Vagina (tissue), 2 donors: ENCODE measurements at regions not wholly inside any gene's neighbourhood (a gene's known extent, or its start where the extent isn't known, plus 50 kb on each side); places are given as distances from the start of the nearest gene placed in this dataset.
"Not testable (repeated sequence)": the region's sequence is repeated elsewhere in the genome, so short reads cannot be mapped to it uniquely, and the experiment has no call there.

Source experiments
- DNase-seq, 2 donors: peaks; one replicate each; pipeline ENCODE4 v3.0.0-alpha.2; 2017; ENCODE audit errors: extremely low spot score in 2 of 2
- H3K27ac ChIP-seq: fragments of 200-600 bp; sonication (generic); one replicate; pipeline ENCODE4 v1.5.1; 2019
- H3K27me3 ChIP-seq: fragments of 200-600 bp; sonication (generic); one replicate; pipeline ENCODE4 v1.5.1; 2019
- H3K36me3 ChIP-seq, 2 donors: fragments of 200-600 bp; sonication (generic); one replicate each; pipeline ENCODE4 v1.5.1; 2017 to 2019
- H3K4me1 ChIP-seq: fragments of 200-600 bp; sonication (generic); one replicate; pipeline ENCODE4 v1.5.1; 2019
- H3K4me3 ChIP-seq, 2 donors: fragments of 200-600 bp; sonication (generic); 1 replicate in 1 of 2; 2 replicates in 1 of 2; pipeline ENCODE4 v1.5.1; 2016 to 2019
- H3K9me3 ChIP-seq: fragments of 200-600 bp; sonication (generic); one replicate; pipeline ENCODE4 v1.5.1; 2019
- POLR2A ChIP-seq, 2 donors: fragments of 450-650 bp; IDR thresholded peaks; one replicate each; pipeline ENCODE4 v1.6.1; 2017; ENCODE audit warnings: antibody characterized with exemption in 2 of 2, mild to moderate bottlenecking in 2 of 2, moderate library complexity in 2 of 2
- POLR2AphosphoS5 ChIP-seq, 2 donors: sonication (generic); formaldehyde crosslinking; IDR thresholded peaks; one replicate each; pipeline ENCODE4 v1.9.0; 2017; ENCODE audit warnings: antibody characterized with exemption in 2 of 2, mild to moderate bottlenecking in 2 of 2, low read depth in 1 of 2; ENCODE audit not compliant: insufficient read depth in 1 of 2
- intact Hi-C: fragments of 100-400 bp; cut with DNase I; formaldehyde crosslinking; loops from one replicate; pipeline ENCODE4 v1.15.1; 2023
- TF ChIP-seq, protein P1 (sequence below), 3 experiments: fragments of 450-650 bp in 2 of 3; fragments of 200-600 bp in 1 of 3; sonication (generic) in 1 of 3; IDR thresholded peaks; one replicate each; pipeline ENCODE4 v1.5.1; 2017 to 2019; ENCODE audit warnings: antibody characterized with exemption in 3 of 3, mild to moderate bottlenecking in 2 of 3, moderate library complexity in 2 of 3

DNA sequence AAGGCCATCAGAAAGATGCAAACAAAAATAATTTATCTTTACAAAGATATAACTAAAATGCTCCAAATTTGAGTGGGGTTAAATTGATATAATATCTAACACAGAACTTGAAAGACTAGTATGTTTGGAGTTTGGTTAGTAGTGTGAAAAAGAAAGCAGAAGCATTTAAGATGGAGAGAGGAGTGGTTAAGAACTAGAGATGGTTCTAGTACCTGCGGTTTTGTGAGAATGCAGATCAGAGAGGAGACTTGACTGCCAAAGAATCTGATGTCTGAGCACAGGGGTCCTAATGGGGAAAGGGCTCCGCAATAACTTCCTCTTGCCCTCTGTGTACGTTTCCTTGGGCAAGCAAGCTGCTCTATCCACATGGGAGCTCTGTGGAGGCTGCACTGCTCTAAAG, 506.8 kb upstream of the COBL start:
- TF ChIP-seq, protein P1, sequence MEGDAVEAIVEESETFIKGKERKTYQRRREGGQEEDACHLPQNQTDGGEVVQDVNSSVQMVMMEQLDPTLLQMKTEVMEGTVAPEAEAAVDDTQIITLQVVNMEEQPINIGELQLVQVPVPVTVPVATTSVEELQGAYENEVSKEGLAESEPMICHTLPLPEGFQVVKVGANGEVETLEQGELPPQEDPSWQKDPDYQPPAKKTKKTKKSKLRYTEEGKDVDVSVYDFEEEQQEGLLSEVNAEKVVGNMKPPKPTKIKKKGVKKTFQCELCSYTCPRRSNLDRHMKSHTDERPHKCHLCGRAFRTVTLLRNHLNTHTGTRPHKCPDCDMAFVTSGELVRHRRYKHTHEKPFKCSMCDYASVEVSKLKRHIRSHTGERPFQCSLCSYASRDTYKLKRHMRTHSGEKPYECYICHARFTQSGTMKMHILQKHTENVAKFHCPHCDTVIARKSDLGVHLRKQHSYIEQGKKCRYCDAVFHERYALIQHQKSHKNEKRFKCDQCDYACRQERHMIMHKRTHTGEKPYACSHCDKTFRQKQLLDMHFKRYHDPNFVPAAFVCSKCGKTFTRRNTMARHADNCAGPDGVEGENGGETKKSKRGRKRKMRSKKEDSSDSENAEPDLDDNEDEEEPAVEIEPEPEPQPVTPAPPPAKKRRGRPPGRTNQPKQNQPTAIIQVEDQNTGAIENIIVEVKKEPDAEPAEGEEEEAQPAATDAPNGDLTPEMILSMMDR (IDR thresholded peaks at IDR 0.05): no peak
- no peak for TF ChIP-seq POLR2AphosphoS5 (IDR thresholded peaks at IDR 0.05; ENCODE audit: insufficient read depth in 1 of 2, low read depth in 1 of 2)
- intact Hi-C loops: no loop called here
- no peaks in the 10 kb centered on the region for H3K27me3 ChIP-seq
- no peak overlapping the region for H3K4me3 ChIP-seq
- DNase-seq: no peak
- no peak overlapping the region for H3K27ac ChIP-seq
- H3K36me3 ChIP-seq: no peaks in the 10 kb centered on the region
- no peaks in the 10 kb centered on the region for H3K4me1 ChIP-seq
- no peaks in the 10 kb centered on the region for H3K9me3 ChIP-seq

DNA sequence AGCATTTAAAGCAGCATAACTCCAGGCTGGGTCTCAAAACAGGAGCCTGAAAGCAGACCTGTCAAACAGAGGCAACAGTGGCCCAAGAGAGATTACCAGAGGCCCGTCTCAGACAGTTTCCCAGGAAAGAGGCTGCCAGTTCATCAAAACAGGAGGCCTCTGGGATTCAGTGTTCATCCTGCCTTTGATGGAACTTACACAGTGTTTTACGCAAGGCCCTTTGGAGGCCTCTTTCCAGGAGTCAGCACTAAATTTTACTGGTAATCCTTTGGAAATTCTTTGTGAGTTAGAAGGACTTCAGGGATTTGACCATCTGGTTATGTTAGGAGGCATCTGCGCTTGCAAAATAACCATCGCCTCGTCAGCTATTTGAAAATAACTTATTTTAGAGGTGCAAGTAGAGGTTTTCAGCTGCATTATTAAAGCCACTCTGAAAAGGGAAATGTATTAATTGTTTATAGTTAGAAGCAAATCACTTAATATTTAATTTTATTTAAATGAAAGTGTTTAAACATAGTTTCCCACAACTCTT, 501.2 kb upstream of the COBL start:
- Histone ChIP-seq H3K4me3 (no peak overlapping the region), H3K36me3 (no peaks in the 10 kb centered on the region), H3K9me3 (no peaks in the 10 kb centered on the region), H3K4me1 (no peaks in the 10 kb centered on the region), H3K27ac (no peak overlapping the region), H3K27me3 (no peaks in the 10 kb centered on the region)
- intact Hi-C loops: no loop called here
- no peak for DNase-seq
- TF ChIP-seq POLR2A (IDR thresholded peaks at IDR 0.05) (no peak), POLR2AphosphoS5 (IDR thresholded peaks at IDR 0.05; ENCODE audit: insufficient read depth in 1 of 2, low read depth in 1 of 2) (no peak)
- TF ChIP-seq, protein P1 (IDR thresholded peaks at IDR 0.05): no peak

- H3K36me3 ChIP-seq, DNase-seq, H3K4me1 ChIP-seq, H3K9me3 ChIP-seq, H3K27ac ChIP-seq, H3K4me3 ChIP-seq, H3K27me3 ChIP-seq, intact Hi-C loops: not testable (repeated sequence)
Measured at GRCh38 chr7:51805783-51806431, 489.3 kb upstream of the COBL start.

GRCh38 chr7:51802718-51803117, 486.1 kb upstream of the COBL start:
- H3K4me3 ChIP-seq: no peak overlapping the region
- H3K4me1 ChIP-seq: no peaks in the 10 kb centered on the region
- H3K36me3 ChIP-seq: no peaks in the 10 kb centered on the region
- H3K27me3 ChIP-seq: no peaks in the 10 kb centered on the region
- H3K9me3 ChIP-seq: no peaks in the 10 kb centered on the region
- H3K27ac ChIP-seq: no peak overlapping the region
- DNase-seq: no peak
- TF ChIP-seq POLR2A (IDR thresholded peaks at IDR 0.05) (no peak), POLR2AphosphoS5 (IDR thresholded peaks at IDR 0.05; ENCODE audit: insufficient read depth in 1 of 2, low read depth in 1 of 2) (no peak)
- TF ChIP-seq, protein P1 (IDR thresholded peaks at IDR 0.05): no peak
- intact Hi-C loops: no loop called here

- no peaks in the 10 kb centered on the region for H3K36me3 ChIP-seq
- no peaks in the 10 kb centered on the region for H3K27me3 ChIP-seq
- no peak overlapping the region for H3K4me3 ChIP-seq
- H3K4me1 ChIP-seq: no peaks in the 10 kb centered on the region
- no peak for DNase-seq
- H3K27ac ChIP-seq: no peak overlapping the region
- H3K9me3 ChIP-seq: no peaks in the 10 kb centered on the region
- intact Hi-C loops: no loop called here
- no peak for TF ChIP-seq POLR2AphosphoS5 (IDR thresholded peaks at IDR 0.05; ENCODE audit: insufficient read depth in 1 of 2, low read depth in 1 of 2)
- TF ChIP-seq, protein P1 (IDR thresholded peaks at IDR 0.05): no peak
- no peak for TF ChIP-seq POLR2A (IDR thresholded peaks at IDR 0.05)
Measured at GRCh38 chr7:51797371-51797770, 480.8 kb upstream of the COBL start.
